PFSK-1 (cell line): ENCODE measurements at regions not wholly inside any gene's neighbourhood (a gene's known extent, or its start where the extent isn't known, plus 50 kb on each side); places are given as distances from the start of the nearest gene placed in this dataset.

Experiments used
- FOXP2 ChIP-seq: optimal IDR thresholded peaks from 2 replicates; pipeline ENCODE3; 2011; ENCODE audit warnings: borderline replicate concordance, control low read depth, inconsistent platforms; ENCODE audit not compliant: insufficient read depth; ENCODE audit errors: extremely low read length, extremely low read depth
- POLR2AphosphoS5 ChIP-seq: IDR thresholded peaks from 2 replicates; pipeline ENCODE4 v1.6.1; 2012; ENCODE audit warnings: low read depth, mild to moderate bottlenecking, control low read depth, low read length, moderate library complexity
- SIN3A ChIP-seq: IDR thresholded peaks from 2 replicates; pipeline ENCODE4 v1.6.1; 2012; ENCODE audit warnings: mild to moderate bottlenecking, low read length, moderate library complexity, borderline replicate concordance; ENCODE audit not compliant: insufficient read depth
- TAF1 ChIP-seq: IDR thresholded peaks from 2 replicates; pipeline ENCODE4 v1.6.1; 2012; ENCODE audit warnings: low read length, control low read depth, borderline replicate concordance; ENCODE audit not compliant: insufficient read depth
- TF ChIP-seq, protein P1 (sequence below), 2 experiments: IDR thresholded peaks; 2 replicates each; pipeline versions ENCODE4 v1.6.1 to v1.8.0; 2011 to 2012; ENCODE audit warnings: low read depth in 2 of 2, low read length in 2 of 2, control low read depth in 1 of 2, inconsistent platforms in 1 of 2, mild to moderate bottlenecking in 1 of 2, moderate library complexity in 1 of 2; ENCODE audit not compliant: insufficient read depth in 1 of 2

DNA sequence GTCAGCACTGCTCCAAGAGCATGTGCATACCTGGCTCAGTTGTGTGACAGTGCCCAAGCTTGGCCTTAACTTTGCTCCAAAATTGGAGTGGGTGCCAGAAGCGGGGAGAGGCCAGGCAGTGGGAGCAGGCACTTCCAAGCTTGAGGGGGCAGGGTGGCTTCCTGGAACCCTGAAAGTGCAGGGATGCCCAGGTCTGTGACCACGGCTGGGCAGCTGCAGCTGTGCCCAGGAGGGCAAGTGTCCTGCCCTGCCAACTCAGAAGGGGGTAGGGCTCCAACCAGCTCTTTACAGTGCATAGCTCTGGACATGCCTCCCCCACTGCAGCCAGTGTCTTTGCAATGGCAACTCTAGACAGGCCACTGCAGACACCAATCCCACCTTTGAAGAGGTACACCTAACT is 478.6 kb downstream of the OTOL1 start:
- no peak for TF ChIP-seq TAF1
- TF ChIP-seq POLR2AphosphoS5, result no peak
- TF ChIP-seq, protein P1, sequence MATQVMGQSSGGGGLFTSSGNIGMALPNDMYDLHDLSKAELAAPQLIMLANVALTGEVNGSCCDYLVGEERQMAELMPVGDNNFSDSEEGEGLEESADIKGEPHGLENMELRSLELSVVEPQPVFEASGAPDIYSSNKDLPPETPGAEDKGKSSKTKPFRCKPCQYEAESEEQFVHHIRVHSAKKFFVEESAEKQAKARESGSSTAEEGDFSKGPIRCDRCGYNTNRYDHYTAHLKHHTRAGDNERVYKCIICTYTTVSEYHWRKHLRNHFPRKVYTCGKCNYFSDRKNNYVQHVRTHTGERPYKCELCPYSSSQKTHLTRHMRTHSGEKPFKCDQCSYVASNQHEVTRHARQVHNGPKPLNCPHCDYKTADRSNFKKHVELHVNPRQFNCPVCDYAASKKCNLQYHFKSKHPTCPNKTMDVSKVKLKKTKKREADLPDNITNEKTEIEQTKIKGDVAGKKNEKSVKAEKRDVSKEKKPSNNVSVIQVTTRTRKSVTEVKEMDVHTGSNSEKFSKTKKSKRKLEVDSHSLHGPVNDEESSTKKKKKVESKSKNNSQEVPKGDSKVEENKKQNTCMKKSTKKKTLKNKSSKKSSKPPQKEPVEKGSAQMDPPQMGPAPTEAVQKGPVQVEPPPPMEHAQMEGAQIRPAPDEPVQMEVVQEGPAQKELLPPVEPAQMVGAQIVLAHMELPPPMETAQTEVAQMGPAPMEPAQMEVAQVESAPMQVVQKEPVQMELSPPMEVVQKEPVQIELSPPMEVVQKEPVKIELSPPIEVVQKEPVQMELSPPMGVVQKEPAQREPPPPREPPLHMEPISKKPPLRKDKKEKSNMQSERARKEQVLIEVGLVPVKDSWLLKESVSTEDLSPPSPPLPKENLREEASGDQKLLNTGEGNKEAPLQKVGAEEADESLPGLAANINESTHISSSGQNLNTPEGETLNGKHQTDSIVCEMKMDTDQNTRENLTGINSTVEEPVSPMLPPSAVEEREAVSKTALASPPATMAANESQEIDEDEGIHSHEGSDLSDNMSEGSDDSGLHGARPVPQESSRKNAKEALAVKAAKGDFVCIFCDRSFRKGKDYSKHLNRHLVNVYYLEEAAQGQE (IDR thresholded peaks at IDR 0.05; ENCODE audit: insufficient read depth in 1 of 2, low read depth in 2 of 2, low read length in 2 of 2), result no peak
- no peak for TF ChIP-seq SIN3A
- no peak for TF ChIP-seq FOXP2
